PC-3 (cell line): ENCODE measurements at regions not wholly inside any gene's neighbourhood (a gene's known extent, or its start where the extent isn't known, plus 50 kb on each side); places are given as distances from the start of the nearest gene placed in this dataset.

Source experiments
- ATAC-seq: fragments of 200-7000 bp; cut with Tn5 transposase; 2 replicates; pipeline ENCODE4 v1.9.1; 2020; ENCODE audit warnings: mild to moderate bottlenecking, moderate library complexity
- BruUV-seq: library from RNA; stranded (reverse); fragments of 400-500 nt; replicated peaks from 2 replicates; lab custom pipeline; 2021; lab: Mats Ljungman, UMichigan
- CTCF ChIA-PET: fragments of 300-600 bp; sonication (Branson Sonifier 250); formaldehyde crosslinking; loops from one replicate; lab custom pipeline; 2022; ENCODE audit warnings: antibody characterized with exemption; lab: Charles Lee
- POLR2A ChIA-PET: fragments of 300-600 bp; sonication (Branson Sonifier 250); formaldehyde crosslinking; loops from one replicate; lab custom pipeline; 2022; ENCODE audit warnings: antibody characterized with exemption; ENCODE audit not compliant: unreplicated experiment; lab: Charles Lee
- DNase-seq: peaks from one replicate; pipeline ENCODE4 v3.0.0-alpha.2; 2015
- H2AFZ ChIP-seq: fragments of 300-600 bp; sonication (generic); 2 replicates; pipeline ENCODE4 v1.6.0; 2016; ENCODE audit warnings: antibody characterized with exemption, low read length
- H3F3A ChIP-seq: fragments of 300-600 bp; sonication (generic); one replicate; pipeline ENCODE4 v1.6.0; 2017; ENCODE audit warnings: antibody characterized with exemption, low read length, control low read depth, mild to moderate bottlenecking; ENCODE audit not compliant: unreplicated experiment
- H3K27ac ChIP-seq: fragments of 300-600 bp; sonication (generic); 2 replicates; pipeline ENCODE4 v1.5.1; 2016; ENCODE audit warnings: mild to moderate bottlenecking, low read length
- H3K27me3 ChIP-seq: fragments of 300-600 bp; sonication (generic); 2 replicates; pipeline ENCODE4 v1.6.1; 2016; ENCODE audit warnings: low read length, mixed read lengths
- H3K36me3 ChIP-seq: fragments of 300-600 bp; sonication (generic); 2 replicates; pipeline ENCODE4 v1.6.1; 2016; ENCODE audit warnings: low read depth, mixed run types, low read length, mixed read lengths
- H3K4me1 ChIP-seq: fragments of 300-600 bp; sonication (generic); 2 replicates; pipeline ENCODE4 v1.5.1; 2016; ENCODE audit warnings: low read length; ENCODE audit not compliant: insufficient read depth
- H3K4me2 ChIP-seq: fragments of 300-600 bp; sonication (generic); 2 replicates; pipeline ENCODE4 v1.6.0; 2016; ENCODE audit warnings: low read length
- H3K4me3 ChIP-seq: fragments of 300-600 bp; sonication (generic); 2 replicates; pipeline ENCODE4 v1.5.1; 2016; ENCODE audit warnings: mild to moderate bottlenecking, low read length, mixed read lengths
- H3K79me2 ChIP-seq: fragments of 300-600 bp; sonication (generic); 2 replicates; pipeline ENCODE4 v1.6.1; 2017; ENCODE audit warnings: low read length, mixed read lengths
- H3K9ac ChIP-seq: fragments of 300-600 bp; sonication (generic); 2 replicates; pipeline ENCODE4 v1.6.0; 2016; ENCODE audit warnings: mild to moderate bottlenecking, low read length
- H3K9me2 ChIP-seq: fragments of 300-600 bp; sonication (generic); replicated peaks from 2 replicates; pipeline ENCODE4 v1.6.1; 2016; ENCODE audit warnings: mixed run types, low read length, mixed read lengths
- H3K9me3 ChIP-seq: fragments of 300-600 bp; sonication (generic); 2 replicates; pipeline ENCODE4 v1.6.1; 2016; ENCODE audit warnings: low read length, mixed read lengths
- H4K20me1 ChIP-seq: fragments of 300-600 bp; sonication (generic); 2 replicates; pipeline ENCODE4 v1.6.1; 2016; ENCODE audit warnings: low read length, mixed read lengths
- CTCF ChIP-seq: fragments of 300-600 bp; sonication (generic); conservative IDR thresholded peaks from 2 replicates; pipeline ENCODE4 v1.5.1; 2017; ENCODE audit warnings: antibody characterized with exemption, low read depth, mild to moderate bottlenecking, low read length
- EZH2 ChIP-seq: fragments of 300-600 bp; sonication (generic); IDR thresholded peaks from one replicate; pipeline ENCODE4 v1.6.1; 2017; ENCODE audit warnings: antibody characterized with exemption, mild to moderate bottlenecking, low read length; ENCODE audit not compliant: unreplicated experiment
- EZH2phosphoT487 ChIP-seq: fragments of 300-600 bp; sonication (generic); IDR thresholded peaks from 2 replicates; pipeline ENCODE4 v1.6.1; 2018; ENCODE audit warnings: mild to moderate bottlenecking, antibody characterized with exemption, low read length, borderline replicate concordance
- intact Hi-C: fragments of 100-400 bp; cut with micrococcal nuclease; formaldehyde crosslinking; loops from 2 replicates; pipeline ENCODE4 v1.9.0; 2023

- CTCF ChIA-PET: no interaction called here
- BruUV-seq: no TSS peak
- no peak overlapping the region for H2AFZ ChIP-seq
- no peaks in the 10 kb centered on the region for H3K9me3 ChIP-seq
- POLR2A ChIA-PET: no interaction called here
- DNase-seq (no peak), ATAC-seq (no peak)
- H3K9me2 ChIP-seq: no peaks in the 10 kb centered on the region
- peaks cover 9% of the 10 kb centered on the region for H3K27me3 ChIP-seq
- H3K36me3 ChIP-seq: no peaks in the 10 kb centered on the region
- no peak overlapping the region for H3K4me2 ChIP-seq
- intact Hi-C loops: no loop called here
- H3F3A ChIP-seq: no peaks in the 10 kb centered on the region
- TF ChIP-seq CTCF (no peak), EZH2 (no peak), EZH2phosphoT487 (no peak)
- no peak overlapping the region for H3K27ac ChIP-seq
- no peak overlapping the region for H3K4me3 ChIP-seq
- no peaks in the 10 kb centered on the region for H3K79me2 ChIP-seq
- no peaks in the 10 kb centered on the region for H3K4me1 ChIP-seq
- H4K20me1 ChIP-seq: no peaks in the 10 kb centered on the region
- H3K9ac ChIP-seq: no peak overlapping the region
These were observed 150.8 kb upstream of the ARX start for GRCh38 chrX:25166546-25166945.

DNA sequence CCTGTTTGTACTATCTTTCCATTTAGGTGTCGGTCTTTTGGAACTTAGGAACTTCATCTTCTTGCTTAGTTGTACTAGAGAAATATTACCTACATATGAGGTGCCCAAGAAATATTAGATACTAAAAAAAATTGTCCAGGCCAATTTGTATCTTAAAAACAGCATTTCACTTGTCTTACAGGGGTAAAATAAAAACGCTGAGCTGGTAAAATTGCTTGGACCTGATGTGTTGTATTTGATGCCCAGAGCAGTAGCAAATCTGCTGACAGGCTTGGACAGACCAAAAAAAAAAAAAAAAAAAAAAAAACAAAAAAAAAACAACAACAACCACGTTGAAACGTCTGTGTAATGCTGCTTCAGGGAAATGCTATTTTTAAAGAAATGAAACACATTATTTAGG is 150.4 kb upstream of the ARX start:
- Histone ChIP-seq H3F3A (no peaks in the 10 kb centered on the region), H3K79me2 (no peaks in the 10 kb centered on the region), H3K4me2 (no peak overlapping the region), H3K27ac (no peak overlapping the region), H3K27me3 (peaks cover 9% of the 10 kb centered on the region), H4K20me1 (no peaks in the 10 kb centered on the region), H2AFZ (no peak overlapping the region), H3K9me2 (no peaks in the 10 kb centered on the region), H3K9ac (no peak overlapping the region), H3K9me3 (no peaks in the 10 kb centered on the region), H3K4me1 (no peaks in the 10 kb centered on the region), H3K36me3 (no peaks in the 10 kb centered on the region), H3K4me3 (no peak overlapping the region)
- intact Hi-C loops: no loop called here
- POLR2A ChIA-PET: no interaction called here
- BruUV-seq: no TSS peak
- ATAC-seq (no peak), DNase-seq (no peak)
- no peak for TF ChIP-seq EZH2
- no peak for TF ChIP-seq EZH2phosphoT487
- TF ChIP-seq CTCF: no peak
- CTCF ChIA-PET: no interaction called here

- POLR2A ChIA-PET: no interaction called here
- no peak for DNase-seq
- CTCF ChIA-PET: no interaction called here
These were observed 142.9 kb upstream of the ARX start for GRCh38 chrX:25158635-25159034.

More at GRCh38 chrX:25158635-25159034, 142.9 kb upstream of the ARX start:
- Histone ChIP-seq H3K4me2 (no peak overlapping the region), H3F3A (no peaks in the 10 kb centered on the region), H3K36me3 (no peaks in the 10 kb centered on the region), H3K4me3 (no peak overlapping the region), H3K79me2 (no peaks in the 10 kb centered on the region), H3K27ac (no peak overlapping the region), H2AFZ (no peak overlapping the region), H3K27me3 (no peaks in the 10 kb centered on the region), H3K9ac (no peak overlapping the region), H3K9me2 (no peaks in the 10 kb centered on the region), H3K4me1 (no peaks in the 10 kb centered on the region), H3K9me3 (no peaks in the 10 kb centered on the region), H4K20me1 (no peaks in the 10 kb centered on the region)
- no peak for ATAC-seq
- no TSS peak for BruUV-seq
- TF ChIP-seq EZH2 (no peak), EZH2phosphoT487 (no peak), CTCF (no peak)
- intact Hi-C loops: no loop called here
